NOMO-1 treated with dmso at 0.1 percent for 144 hours (cell line): ENCODE measurements at regions not wholly inside any gene's neighbourhood (a gene's known extent, or its start where the extent isn't known, plus 50 kb on each side); places are given as distances from the start of the nearest gene placed in this dataset.
A peak's percentile ranks its signal among the peaks of the same experiment; 100 is the strongest.
"Not testable (repeated sequence)": the region's sequence is repeated elsewhere in the genome, so short reads cannot be mapped to it uniquely, and the experiment has no call there.

Source experiments
- DNase-seq: peaks from one replicate; lab custom pipeline; 2025; ENCODE audit not compliant: unreplicated experiment; lab: John Stamatoyannopoulos, UW

DNA sequence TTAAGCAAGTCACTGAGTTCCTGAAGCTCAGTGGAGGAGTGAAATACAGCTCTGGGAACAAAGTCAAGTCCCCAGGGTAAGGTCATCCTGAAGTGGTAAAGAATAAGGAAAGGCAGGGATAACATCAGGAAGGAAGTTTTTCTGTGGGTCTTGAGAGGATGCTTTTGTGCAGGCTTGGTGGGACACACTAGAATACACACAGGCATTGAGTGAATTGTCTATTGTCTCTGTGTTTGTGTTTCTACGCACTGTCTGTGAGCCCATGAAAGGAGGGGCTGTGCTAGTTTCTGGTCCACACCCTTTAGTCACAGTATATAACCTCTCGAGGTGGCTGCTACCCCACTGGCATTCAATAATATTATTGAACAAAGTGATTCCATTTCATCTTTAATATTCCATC lies 95.8 kb upstream of the ABCB5 start:
- DNase-seq = no peak

DNA sequence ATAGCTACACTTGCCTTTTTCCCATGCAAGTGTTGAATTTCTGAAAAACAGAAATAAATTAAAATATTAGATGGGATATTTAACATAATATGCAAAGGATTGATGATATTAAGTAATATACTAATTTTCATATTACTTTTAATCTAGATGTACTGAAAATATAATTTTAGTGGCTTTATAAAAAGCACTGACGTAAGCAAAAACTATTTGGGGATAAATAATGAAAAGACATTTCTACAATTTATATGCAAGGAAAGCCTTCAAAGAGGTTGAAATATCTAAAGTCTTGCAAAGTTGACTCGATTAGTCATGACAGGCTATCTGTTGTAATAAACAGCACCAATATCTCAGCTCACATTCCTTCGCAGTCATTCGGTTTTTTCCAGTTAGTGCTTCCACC lies 94.9 kb upstream of the ABCB5 start:
- no peak for DNase-seq

DNA sequence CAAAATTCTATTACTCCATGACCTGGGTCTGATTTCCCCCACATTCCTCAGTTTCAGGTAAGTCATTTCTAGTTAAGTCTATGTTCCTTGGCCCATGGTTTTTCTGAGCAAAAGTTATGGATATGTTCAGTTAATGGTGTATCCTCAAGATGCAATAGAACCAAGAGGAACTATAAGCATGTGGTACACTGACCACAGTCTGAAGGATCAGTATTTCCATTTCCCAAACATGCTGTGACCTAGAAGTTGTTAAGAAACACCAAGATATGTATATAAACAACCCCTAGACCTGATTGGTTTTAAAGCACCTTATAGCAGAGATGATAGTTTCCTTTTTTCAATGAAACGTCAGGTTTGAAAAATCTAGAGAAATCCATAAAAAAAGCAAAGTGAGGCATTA lies 94.2 kb upstream of the ABCB5 start:
- DNase-seq = no peak

DNA sequence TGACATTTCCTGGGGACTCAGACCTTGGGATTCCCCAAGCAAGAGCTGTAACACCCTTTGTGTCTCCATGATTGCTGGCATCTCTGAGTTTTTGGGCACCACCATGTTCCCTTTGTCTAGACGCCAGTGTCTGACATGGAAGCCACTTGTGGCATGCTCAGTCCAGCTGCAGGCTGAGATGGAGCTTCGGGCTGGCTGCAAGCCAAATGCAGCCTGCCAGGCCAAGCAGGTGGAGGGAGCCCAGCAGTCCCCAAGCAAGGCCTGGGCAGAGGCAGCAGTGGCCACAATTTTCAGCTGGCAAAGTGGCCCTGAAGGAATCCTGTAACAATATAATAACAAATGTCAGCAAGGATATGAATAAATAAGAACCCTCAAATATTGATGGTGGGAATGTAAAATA lies 86.2 kb upstream of the ABCB5 start:
- DNase-seq = no peak

DNA sequence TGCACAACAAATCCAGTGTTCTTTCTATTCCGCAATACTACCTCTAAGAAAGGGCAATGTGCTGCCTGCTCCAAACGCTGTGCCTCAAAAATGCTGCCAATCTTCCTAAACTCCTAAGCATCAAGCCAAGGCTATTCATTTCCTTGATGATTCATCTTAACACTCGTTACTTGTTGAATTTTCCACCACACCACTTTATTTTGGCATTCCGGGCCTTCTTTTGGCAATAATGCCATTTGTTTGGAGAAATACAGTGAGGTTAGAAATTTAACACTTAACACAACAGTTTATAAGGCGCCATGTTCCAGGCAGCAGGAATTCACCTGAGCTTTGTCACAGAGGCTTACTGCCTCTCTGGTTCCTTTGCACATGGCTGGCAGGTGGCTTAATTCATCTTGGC lies 82.6 kb upstream of the ABCB5 start:
- DNase-seq = no peak

DNA sequence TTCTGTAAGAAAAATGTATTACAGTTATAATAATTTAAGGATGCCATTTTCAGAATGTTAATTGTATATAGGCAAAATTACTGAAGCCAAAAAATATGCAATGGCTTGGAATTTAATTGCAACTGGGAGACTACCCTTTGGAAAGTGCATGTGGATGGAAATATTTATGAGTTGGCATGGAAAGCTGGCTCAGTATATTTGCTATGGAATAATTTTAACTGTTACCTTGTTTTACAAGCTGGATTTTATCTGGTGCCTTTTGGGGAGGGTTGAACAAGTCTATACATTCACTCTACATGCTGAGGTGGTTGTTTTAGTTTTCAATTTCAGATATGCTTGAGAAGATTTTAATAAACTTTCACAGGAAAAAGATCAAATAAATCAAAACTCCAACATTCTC lies 80.9 kb upstream of the ABCB5 start:
- DNase-seq = no peak

DNA sequence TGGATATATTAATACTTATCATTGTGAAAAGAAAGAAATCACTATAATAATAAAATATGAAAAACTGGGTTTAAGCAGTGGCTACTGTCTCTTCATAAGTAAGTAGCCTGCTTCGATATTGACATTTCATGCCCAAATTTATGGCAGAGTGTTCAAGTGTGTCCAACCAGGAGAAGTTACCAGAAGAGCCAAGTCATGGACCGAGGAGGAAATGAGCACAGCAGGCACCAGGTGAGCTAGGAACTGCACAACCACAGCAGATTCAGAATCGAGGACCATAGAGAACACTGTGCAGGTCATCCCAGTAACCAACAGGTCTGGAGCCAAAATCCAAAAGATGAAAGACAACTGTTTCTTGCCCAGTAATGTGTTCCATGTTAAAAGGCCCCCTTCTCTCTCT lies 79.9 kb upstream of the ABCB5 start:
- no peak for DNase-seq

DNA sequence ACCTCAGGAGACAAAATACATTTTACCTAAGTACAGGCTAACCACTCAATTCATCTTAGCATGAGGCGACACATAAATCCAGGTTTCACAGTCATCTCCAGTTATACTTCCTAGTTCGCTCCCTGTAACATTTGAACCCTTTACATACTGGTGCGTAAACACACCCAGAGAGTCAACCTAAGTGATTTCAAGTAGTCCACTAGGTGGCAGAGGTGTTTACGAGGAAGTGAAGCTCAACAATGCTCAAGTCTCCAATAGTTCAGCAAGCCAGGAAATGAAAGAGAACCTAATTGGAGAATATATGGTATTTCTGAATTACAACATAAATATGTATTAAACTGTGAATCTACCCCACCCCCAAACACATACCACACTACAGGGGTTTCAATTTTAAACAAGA lies 76.3 kb upstream of the ABCB5 start:
- DNase-seq = no peak

DNA sequence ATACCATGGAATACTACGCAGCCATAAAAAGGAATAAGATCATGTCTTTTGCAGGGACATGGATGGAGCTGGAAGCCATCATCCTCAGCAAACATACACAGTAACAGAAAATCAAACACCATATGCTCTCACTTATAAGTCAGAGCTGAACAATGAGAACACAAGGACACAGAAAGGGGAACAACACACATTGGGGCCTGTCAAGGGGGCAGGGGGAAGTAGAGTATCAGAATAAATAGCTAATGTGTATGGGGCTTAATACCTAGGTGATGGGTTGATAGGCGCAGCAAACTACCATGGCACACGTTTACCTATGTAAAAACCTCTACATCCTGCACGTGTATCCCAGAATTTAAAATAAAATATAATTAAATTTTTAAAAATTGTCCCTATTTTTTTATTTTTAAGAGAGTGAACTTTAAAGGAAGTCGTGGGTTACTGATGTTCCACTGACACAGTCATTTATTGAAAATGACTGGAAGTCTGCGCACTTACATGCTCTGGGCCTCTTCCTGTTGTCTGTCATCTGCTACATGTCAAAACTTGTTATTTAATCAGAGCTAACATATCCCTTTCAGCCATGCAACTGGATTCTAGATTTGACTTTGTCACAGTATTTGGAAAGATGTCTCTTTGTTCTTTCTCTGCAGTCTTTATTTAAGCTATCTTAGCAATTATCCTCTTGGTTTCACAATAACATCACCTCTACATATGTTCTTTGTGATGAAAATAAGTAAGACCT lies 73.7 kb upstream of the ABCB5 start:
- DNase-seq = no peak

DNA sequence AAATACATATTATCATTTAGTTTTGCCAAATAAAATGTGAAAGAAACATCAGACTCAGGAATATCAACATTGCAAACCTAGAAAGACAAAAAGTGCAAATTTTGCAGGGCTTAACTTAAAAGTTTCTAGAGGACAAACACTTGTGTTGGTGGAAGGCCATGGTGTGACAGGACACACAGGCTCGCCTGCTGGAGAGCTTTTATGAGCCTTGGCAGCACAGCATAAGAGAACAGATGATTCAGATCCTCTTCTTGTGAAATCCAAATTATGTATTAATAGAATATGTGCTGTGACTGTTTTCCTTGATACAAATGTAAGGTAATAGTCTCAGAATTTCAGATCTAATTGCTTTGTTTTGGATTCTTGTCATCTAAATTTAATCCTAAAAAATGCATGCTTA lies 72.9 kb upstream of the ABCB5 start:
- DNase-seq = peak; percentile 25

DNA sequence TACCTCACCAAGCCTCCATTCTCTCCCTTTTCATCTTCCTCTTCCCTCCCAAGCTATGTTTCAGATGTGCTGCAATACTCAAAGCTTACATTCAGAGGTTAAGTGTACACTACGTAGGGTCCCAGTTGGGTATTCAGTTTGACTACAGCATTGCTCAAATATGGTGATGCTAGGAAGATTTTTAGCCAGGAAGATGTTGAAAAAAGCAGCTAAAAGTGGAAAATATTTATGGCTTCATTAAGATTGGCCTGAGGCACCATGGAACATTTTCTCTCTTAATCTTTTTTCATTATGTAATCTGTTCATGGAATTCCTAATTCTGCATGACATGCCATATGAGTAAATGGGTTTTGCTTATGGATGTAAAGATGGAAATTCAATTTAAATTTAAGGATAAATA lies 72.0 kb upstream of the ABCB5 start:
- DNase-seq = no peak

DNA sequence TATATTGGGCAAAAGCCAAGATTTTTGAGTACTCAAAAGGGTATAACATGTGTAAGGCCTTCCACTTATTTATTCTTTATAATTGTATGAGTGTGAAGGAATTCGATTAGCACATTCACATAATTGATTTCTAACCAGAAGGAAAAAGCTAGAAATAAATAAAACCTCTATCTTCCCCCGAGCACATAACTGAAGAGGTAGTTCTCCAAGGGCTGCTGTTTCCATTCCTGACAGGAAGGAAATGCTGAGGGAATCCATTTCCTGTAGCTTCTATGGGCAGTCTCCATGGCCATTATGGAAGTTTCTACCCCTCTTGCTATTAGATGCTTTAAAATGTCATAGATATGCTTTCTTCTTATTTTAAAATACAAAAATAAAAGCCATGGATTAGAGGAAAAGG lies 70.5 kb upstream of the ABCB5 start:
- DNase-seq = no peak

DNA sequence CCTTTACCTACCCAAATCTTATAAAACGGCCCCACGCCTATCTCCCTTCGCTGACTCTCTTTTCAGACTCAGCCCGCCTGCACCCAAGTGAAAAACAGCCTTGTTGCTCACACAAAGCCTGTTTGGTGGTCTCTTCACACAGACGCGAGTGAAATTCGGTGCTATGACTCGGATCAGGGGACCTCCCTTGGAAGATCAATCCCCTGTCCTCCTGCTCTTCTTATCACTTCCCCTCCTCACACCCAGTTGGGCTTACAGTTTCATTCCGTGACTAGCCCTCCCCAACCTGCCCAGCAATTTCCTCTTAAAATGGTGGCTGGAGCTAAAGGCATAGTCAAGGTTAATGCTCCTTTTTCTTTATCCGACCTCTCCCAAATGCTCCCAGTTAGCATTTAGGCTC lies 68.5 kb upstream of the ABCB5 start:
- not testable (repeated sequence) for DNase-seq

DNA sequence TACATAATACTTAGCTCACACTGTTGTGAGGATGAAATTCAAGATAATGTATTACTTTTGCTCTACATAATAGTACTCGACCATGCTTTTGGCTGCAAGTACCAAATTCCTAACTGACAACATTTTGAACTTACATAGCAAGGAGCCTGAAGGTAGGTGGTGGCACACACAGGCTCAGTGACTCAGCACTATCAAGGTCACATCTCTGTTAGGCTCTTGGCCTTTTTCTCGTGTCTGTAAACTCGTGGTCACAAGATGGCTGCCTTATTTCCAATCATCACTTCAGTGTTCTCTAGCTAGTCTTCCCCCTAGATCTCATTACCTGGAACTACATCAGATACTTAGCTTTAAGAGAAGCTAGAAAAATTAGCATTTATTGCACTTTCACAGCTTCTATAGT lies 61.4 kb upstream of the ABCB5 start:
- DNase-seq = no peak

DNA sequence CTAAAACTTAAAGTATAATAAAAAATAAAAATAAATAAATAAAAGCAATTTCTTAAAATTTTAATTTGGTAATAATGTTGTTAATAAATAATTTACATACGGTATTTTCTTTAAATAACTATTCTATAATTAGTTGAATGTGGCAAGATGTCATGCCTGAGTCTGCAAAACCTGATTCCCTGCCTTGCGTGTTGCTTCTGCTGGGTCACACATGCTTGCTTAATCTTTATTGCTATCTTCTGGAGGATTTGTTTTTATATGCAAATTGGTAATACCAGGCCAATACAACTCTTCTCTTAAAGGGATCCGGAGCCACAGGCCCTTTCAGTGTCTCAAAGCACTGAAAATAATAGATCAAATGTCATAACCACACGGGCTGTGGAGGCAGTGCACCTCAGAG lies 59.4 kb upstream of the ABCB5 start:
- DNase-seq = no peak

DNA sequence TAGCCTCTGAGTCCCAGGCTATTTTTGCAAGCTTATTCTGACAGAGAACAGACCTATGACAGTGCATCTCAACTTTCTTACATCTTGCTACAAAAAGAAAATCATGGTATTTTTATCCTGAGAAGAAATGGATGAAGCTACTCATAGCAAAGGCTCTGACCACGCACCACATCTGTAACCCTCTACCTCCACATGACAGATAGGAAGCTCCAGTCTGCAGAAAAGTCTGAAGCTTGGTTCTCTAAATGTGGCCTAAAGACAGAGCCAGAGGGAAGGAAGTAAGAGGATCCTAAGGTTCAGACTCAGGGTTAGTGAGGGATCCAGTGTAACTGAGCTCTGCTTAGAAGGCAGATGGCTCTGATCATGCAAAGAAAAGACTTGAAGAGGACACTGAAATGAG lies 58.4 kb upstream of the ABCB5 start:
- no peak for DNase-seq

DNA sequence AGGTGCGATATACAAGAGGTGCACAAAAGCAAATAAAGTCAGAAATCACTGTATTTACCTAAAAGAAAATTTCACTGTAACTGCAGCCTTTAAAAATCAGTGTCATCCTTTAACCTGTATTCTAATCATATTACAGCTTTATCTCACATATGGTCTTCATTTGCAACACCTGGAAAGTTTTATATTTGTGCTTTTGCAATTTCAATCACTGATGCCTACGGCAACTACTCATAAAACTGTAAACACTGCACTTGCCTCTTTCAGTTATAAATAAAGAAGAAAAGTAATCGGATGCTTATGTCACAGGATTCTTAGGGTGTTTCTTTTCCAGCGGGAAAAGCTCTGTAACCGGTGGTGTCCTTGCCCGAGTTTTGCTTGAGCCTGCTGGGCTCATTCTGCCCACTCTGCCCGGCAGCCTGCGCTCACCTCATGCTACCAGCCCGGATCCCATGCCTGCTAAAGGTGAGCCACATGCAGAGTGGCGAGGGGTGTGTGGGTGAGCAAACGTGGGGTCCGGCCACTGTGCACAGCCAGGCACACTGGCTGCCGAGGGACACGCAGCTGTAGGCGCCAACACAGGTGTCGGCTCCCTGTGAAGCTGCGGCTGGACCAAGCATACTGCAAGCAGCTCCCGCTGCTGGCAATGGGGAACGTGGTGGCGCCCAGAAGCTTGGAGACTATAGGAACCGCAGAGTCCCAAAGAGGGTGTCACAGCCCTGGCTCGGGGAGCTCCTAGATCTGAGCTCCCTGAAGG lies 56.3 kb upstream of the ABCB5 start:
- no peak for DNase-seq

DNA sequence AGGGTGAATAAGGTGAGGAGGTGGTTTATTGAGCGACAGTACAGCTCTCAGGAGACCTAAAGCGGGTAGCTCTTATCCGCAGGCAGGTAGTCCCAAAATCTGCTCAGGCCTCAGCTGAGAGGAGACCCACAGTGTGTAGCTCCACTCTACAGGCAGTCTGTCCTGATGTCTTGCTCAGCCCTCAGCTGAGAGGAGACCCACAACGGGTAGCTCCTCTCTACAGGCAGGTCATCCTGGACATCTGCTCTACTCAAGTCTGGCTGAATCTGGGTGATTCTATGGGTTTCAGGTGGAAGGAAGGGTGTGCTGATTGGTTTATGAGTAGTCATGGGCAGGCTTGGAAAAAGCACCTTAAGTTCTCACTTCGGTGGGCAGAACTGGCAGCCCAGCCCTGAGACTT lies 55.6 kb upstream of the ABCB5 start:
- no peak for DNase-seq

DNA sequence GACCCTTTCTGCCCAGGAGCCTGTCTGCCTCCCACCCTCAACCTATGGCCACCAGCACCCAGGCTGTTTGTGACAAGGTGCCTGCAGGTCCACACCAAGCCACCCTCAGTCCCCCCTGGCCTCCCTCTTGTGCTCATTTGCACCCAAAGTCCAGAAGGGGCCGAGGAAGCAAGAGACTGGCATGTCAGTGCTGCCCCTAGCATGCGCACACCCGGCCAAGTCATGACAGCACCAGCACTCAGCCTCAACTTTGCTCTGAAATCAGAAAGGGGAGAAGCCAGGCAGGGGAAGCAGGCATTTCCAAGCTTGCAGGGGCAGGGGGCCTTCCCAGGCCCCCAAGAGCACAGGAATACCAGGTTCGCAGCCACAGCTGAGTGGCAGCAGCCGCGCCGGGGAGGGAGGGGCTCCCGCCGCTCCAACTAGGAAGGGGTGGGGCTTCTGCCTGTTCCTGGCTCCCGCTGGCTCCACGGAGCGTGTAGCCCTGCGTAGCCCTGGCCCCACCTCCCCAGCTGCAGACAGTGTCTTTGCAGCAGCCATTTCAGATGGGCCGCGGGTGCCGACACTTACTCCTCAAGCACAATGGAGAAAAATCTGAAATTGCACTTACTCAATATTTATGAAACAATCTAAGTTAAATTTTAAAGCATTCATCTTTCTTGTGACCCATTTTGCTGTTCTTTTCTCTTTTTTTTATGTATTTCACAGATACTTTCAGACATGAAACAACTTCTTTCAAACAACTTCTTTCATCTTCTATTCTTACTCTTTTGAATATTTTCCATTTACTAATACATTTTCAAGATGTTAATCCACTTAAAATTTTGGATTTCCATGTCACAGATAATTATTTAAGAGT lies 54.9 kb upstream of the ABCB5 start:
- DNase-seq = no peak

DNA sequence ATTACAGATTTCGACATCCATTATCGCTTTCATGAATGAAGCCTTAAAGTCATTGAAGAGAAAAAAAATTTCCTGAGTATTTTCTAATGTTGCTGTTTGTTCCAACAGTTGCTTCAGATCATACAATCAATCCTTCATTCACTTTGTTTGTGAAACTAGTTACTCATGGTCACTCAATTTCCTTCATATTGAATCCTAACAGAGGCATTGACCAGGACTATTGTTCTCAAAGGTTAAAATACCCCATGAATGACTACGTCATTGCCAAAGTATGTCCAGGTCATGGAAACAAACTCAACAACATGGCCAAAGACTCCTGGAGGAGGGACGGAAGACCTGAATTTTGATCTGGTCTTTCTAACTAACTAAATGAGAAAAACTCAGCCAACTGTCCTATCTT lies 54.0 kb upstream of the ABCB5 start:
- DNase-seq = no peak

DNA sequence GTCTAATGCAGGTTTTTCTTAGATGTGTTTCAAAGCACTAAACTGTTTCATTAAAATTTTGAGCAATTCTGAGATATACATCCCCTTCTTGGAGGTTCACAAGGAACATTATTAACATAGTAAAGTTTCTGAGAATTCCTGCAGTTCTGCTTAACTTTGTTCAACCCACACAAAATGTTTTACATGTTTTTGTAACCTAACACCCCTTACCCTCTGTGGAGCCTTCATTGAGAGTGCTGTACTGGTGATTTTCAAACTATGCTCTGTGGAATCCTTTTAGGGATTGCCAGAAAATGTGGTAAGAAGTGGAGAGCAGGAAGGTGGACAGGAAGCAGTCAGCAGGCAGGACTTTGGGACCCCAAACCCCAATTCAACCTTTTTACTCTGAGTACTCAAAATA lies 53.6 kb upstream of the ABCB5 start:
- no peak for DNase-seq

DNA sequence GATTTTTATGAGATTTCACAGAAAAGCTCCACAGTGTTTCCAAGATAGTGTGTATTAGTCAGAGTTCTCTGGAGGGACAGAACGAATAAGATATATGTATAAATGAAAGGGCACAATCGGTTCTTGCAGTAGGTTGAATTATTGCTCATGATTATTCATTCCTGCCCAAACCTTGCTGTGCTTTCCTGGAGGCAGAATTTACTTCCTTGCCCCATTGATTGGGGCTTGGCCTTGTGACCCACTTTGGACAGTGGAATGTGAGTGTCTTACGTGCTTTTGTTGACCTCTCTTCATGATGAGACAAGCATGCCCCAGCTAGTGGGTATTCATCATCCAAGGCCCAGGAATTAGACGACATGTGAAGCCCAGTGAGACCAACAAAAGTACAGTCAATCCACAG lies 53.0 kb upstream of the ABCB5 start:
- DNase-seq = no peak
